Epithelial cell of esophagus (primary cell): ENCODE measurements at regions not wholly inside any gene's neighbourhood (a gene's known extent, or its start where the extent isn't known, plus 50 kb on each side); places are given as distances from the start of the nearest gene placed in this dataset.

Source experiments
- DNase-seq: peaks from one replicate; pipeline ENCODE4 v3.0.0; 2010; ENCODE audit warnings: low read depth
- H3K4me3 ChIP-seq: 2 replicates; pipeline ENCODE4 v1.5.1; 2011; ENCODE audit warnings: mild to moderate bottlenecking, low read length, control low read depth
- CTCF ChIP-seq: IDR thresholded peaks from 2 replicates; pipeline ENCODE4 v1.5.1; 2011; ENCODE audit warnings: low read depth, mild to moderate bottlenecking, low read length, control low read depth, inconsistent platforms; ENCODE audit not compliant: insufficient read depth; ENCODE audit errors: missing control alignments

GRCh38 chr15:62612183-62612733, 430.3 kb upstream of the TPM1 start:
- H3K4me3 ChIP-seq, result no peak overlapping the region
- DNase-seq, result no peak
- TF ChIP-seq CTCF, result no peak

GRCh38 chr15:62612771-62613170, 429.8 kb upstream of the TPM1 start:
- no peak for TF ChIP-seq CTCF
- no peak for DNase-seq
- H3K4me3 ChIP-seq, result no peak overlapping the region

- H3K4me3 ChIP-seq, result no peak overlapping the region
- no peak for DNase-seq
- TF ChIP-seq CTCF, result no peak
These were observed 425.8 kb upstream of the TPM1 start for GRCh38 chr15:62616746-62617145.

- no peak for TF ChIP-seq CTCF
- no peak overlapping the region for H3K4me3 ChIP-seq
- DNase-seq, result no peak
These were observed 424.8 kb upstream of the TPM1 start for GRCh38 chr15:62617741-62618140.

GRCh38 chr15:62618432-62618831, 424.1 kb upstream of the TPM1 start:
- H3K4me3 ChIP-seq, result no peak overlapping the region
- peak; percentile 73 for DNase-seq
- peak; percentile 45 for TF ChIP-seq CTCF

GRCh38 chr15:62618846-62619504, 423.6 kb upstream of the TPM1 start:
- no peak for DNase-seq
- H3K4me3 ChIP-seq, result no peak overlapping the region
- no peak for TF ChIP-seq CTCF

GRCh38 chr15:62619526-62619925, 423.0 kb upstream of the TPM1 start:
- H3K4me3 ChIP-seq, result no peak overlapping the region
- TF ChIP-seq CTCF, result no peak

More at GRCh38 chr15:62619526-62619925, 423.0 kb upstream of the TPM1 start:
- DNase-seq, result no peak
